DND-41 (cell line): ENCODE measurements at regions not wholly inside any gene's neighbourhood (a gene's known extent, or its start where the extent isn't known, plus 50 kb on each side); places are given as distances from the start of the nearest gene placed in this dataset.

Experiments
- ATAC-seq: fragments of 200-7000 bp; cut with Tn5 transposase; 3 replicates; pipeline ENCODE4 v1.9.1; 2021; ENCODE audit warnings: low read depth; ENCODE audit not compliant: insufficient read depth
- DNase-seq: peaks from one replicate; pipeline ENCODE4 v3.0.0-alpha.2; 2020
- H2AFZ ChIP-seq: 2 replicates; pipeline ENCODE4 v1.6.0; 2012; ENCODE audit warnings: low read depth, low read length
- H3K27ac ChIP-seq: 2 replicates; pipeline ENCODE4 v1.5.1; 2012; ENCODE audit warnings: low read length, inconsistent platforms
- H3K27me3 ChIP-seq: fragments of 200-600 bp; sonication (generic); 2 replicates; pipeline ENCODE4 v1.6.0; 2012; ENCODE audit warnings: low read length, mild to moderate bottlenecking, inconsistent platforms; ENCODE audit not compliant: insufficient read depth, poor library complexity
- H3K36me3 ChIP-seq: 2 replicates; pipeline ENCODE4 v1.5.1; 2012; ENCODE audit warnings: low read length, inconsistent platforms; ENCODE audit not compliant: insufficient read depth
- H3K4me1 ChIP-seq: 2 replicates; pipeline ENCODE4 v1.5.1; 2012; ENCODE audit warnings: mild to moderate bottlenecking, low read length; ENCODE audit not compliant: insufficient read depth
- H3K4me2 ChIP-seq: 2 replicates; pipeline ENCODE4 v1.6.0; 2012; ENCODE audit warnings: mild to moderate bottlenecking, moderate library complexity, low read length, inconsistent platforms; ENCODE audit not compliant: insufficient read depth
- H3K4me3 ChIP-seq, 2 experiments: fragments of 200-600 bp in 1 of 2; shearing (Covaris generic) in 1 of 2; 2 replicates each; pipeline ENCODE4 v1.5.1; 2012 to 2016; ENCODE audit warnings: inconsistent platforms in 2 of 2, low read length in 2 of 2, mild to moderate bottlenecking in 2 of 2, low read depth in 1 of 2, moderate library complexity in 1 of 2
- H3K79me2 ChIP-seq: 2 replicates; pipeline ENCODE4 v1.6.0; 2012; ENCODE audit warnings: low read length, inconsistent platforms; ENCODE audit not compliant: insufficient read depth
- H3K9ac ChIP-seq: 2 replicates; pipeline ENCODE4 v1.6.0; 2012; ENCODE audit warnings: low read depth, mild to moderate bottlenecking, inconsistent platforms, low read length, moderate library complexity
- H3K9me3 ChIP-seq: 2 replicates; pipeline ENCODE4 v1.5.1; 2012; ENCODE audit warnings: low read length, moderate library complexity, mild to moderate bottlenecking, inconsistent platforms; ENCODE audit not compliant: insufficient read depth, severe bottlenecking
- H4K20me1 ChIP-seq: 2 replicates; pipeline ENCODE4 v1.6.0; 2012; ENCODE audit warnings: low read length; ENCODE audit not compliant: insufficient read depth
- CTCF ChIP-seq: IDR thresholded peaks from 2 replicates; pipeline ENCODE4 v1.5.1; 2012; ENCODE audit warnings: borderline replicate concordance, low read length, moderate library complexity, mild to moderate bottlenecking; ENCODE audit not compliant: poor library complexity, severe bottlenecking; ENCODE audit errors: extremely low read depth
- EZH2 ChIP-seq: IDR thresholded peaks from 3 replicates; pipeline ENCODE4 v1.6.1; 2012; ENCODE audit warnings: borderline replicate concordance, low read depth, mild to moderate bottlenecking, moderate library complexity, low read length, inconsistent platforms; ENCODE audit not compliant: severe bottlenecking

- DNase-seq (no peak), ATAC-seq (no peak)
- Histone ChIP-seq H3K36me3 (no peaks in the 10 kb centered on the region), H3K27me3 (peaks cover 3% of the 10 kb centered on the region), H3K4me2 (no peak overlapping the region), H3K9me3 (no peaks in the 10 kb centered on the region), H3K79me2 (no peaks in the 10 kb centered on the region), H3K4me3 (no peak overlapping the region), H2AFZ (no peak overlapping the region), H3K27ac (no peak overlapping the region), H3K4me1 (no peaks in the 10 kb centered on the region), H4K20me1 (no peaks in the 10 kb centered on the region), H3K9ac (no peak overlapping the region)
- TF ChIP-seq CTCF (no peak), EZH2 (no peak)
Observed at GRCh38 chr5:4924577-4924976, 215.6 kb upstream of the ADAMTS16 start.

- H3K4me2 ChIP-seq = no peak overlapping the region
- H2AFZ ChIP-seq = no peak overlapping the region
Observed at GRCh38 chr5:4927097-4927496, 213.0 kb upstream of the ADAMTS16 start.

GRCh38 chr5:4928409-4928808 is 211.7 kb upstream of the ADAMTS16 start:
- Histone ChIP-seq H3K27me3 (no peaks in the 10 kb centered on the region), H3K9ac (no peak overlapping the region), H3K27ac (no peak overlapping the region), H3K36me3 (no peaks in the 10 kb centered on the region), H4K20me1 (no peaks in the 10 kb centered on the region), H3K4me2 (no peak overlapping the region), H3K4me3 (no peak overlapping the region), H3K79me2 (no peaks in the 10 kb centered on the region), H3K9me3 (no peaks in the 10 kb centered on the region), H3K4me1 (no peaks in the 10 kb centered on the region), H2AFZ (no peak overlapping the region)
- TF ChIP-seq EZH2 = no peak
- no peak for ATAC-seq
- no peak for DNase-seq

More at GRCh38 chr5:4927097-4927496, 213.0 kb upstream of the ADAMTS16 start:
- no peak overlapping the region for H3K9ac ChIP-seq
- no peaks in the 10 kb centered on the region for H3K79me2 ChIP-seq
- no peak for TF ChIP-seq CTCF
- TF ChIP-seq EZH2 = no peak
- H3K27ac ChIP-seq = no peak overlapping the region
- H3K27me3 ChIP-seq = no peaks in the 10 kb centered on the region
- no peak overlapping the region for H3K4me3 ChIP-seq
- H3K36me3 ChIP-seq = no peaks in the 10 kb centered on the region
- H4K20me1 ChIP-seq = no peaks in the 10 kb centered on the region
- no peaks in the 10 kb centered on the region for H3K4me1 ChIP-seq
- DNase-seq (no peak), ATAC-seq (no peak)
- H3K9me3 ChIP-seq = no peaks in the 10 kb centered on the region

- Histone ChIP-seq H3K4me3 (no peak overlapping the region), H3K27me3 (no peaks in the 10 kb centered on the region), H3K9me3 (no peaks in the 10 kb centered on the region), H4K20me1 (no peaks in the 10 kb centered on the region), H3K79me2 (no peaks in the 10 kb centered on the region), H3K4me2 (no peak overlapping the region), H3K4me1 (no peaks in the 10 kb centered on the region), H3K9ac (no peak overlapping the region), H3K27ac (no peak overlapping the region), H3K36me3 (no peaks in the 10 kb centered on the region), H2AFZ (no peak overlapping the region)
- no peak for ATAC-seq
- DNase-seq = no peak
- TF ChIP-seq CTCF (no peak), EZH2 (no peak)
Observed at GRCh38 chr5:4929092-4929655, 211.0 kb upstream of the ADAMTS16 start.
